SJCRH30 (cell line): ENCODE measurements at regions not wholly inside any gene's neighbourhood (a gene's known extent, or its start where the extent isn't known, plus 50 kb on each side); places are given as distances from the start of the nearest gene placed in this dataset.
"Not testable (repeated sequence)": the region's sequence is repeated elsewhere in the genome, so short reads cannot be mapped to it uniquely, and the experiment has no call there.

Experiments
- DNase-seq, 2 experiments: peaks; one replicate each; pipeline ENCODE4 v3.0.0-alpha.2; 2015 to 2020
- H3K27ac ChIP-seq: fragments of 250-450 bp; sonication (Bioruptor Pico); 2 replicates; pipeline ENCODE4 v1.5.1; 2020; ENCODE audit warnings: mild to moderate bottlenecking, moderate library complexity
- H3K27me3 ChIP-seq: fragments of 250-450 bp; sonication (Bioruptor Pico); 2 replicates; pipeline ENCODE4 v1.5.1; 2020; ENCODE audit warnings: mild to moderate bottlenecking, moderate library complexity
- H3K36me3 ChIP-seq: fragments of 250-450 bp; sonication (Bioruptor Pico); 2 replicates; pipeline ENCODE4 v1.5.1; 2020; ENCODE audit warnings: mild to moderate bottlenecking, moderate library complexity
- H3K4me1 ChIP-seq: fragments of 250-450 bp; sonication (Bioruptor Pico); 2 replicates; pipeline ENCODE4 v1.5.1; 2020; ENCODE audit warnings: mild to moderate bottlenecking, moderate library complexity
- H3K4me3 ChIP-seq: fragments of 250-450 bp; sonication (Bioruptor Pico); 2 replicates; pipeline ENCODE4 v1.5.1; 2020; ENCODE audit warnings: mild to moderate bottlenecking, moderate library complexity
- H3K9me3 ChIP-seq: fragments of 250-450 bp; sonication (Bioruptor Pico); replicated peaks from 2 replicates; pipeline ENCODE4 v1.5.1; 2020; ENCODE audit warnings: mild to moderate bottlenecking, moderate library complexity

- no peak overlapping the region for H3K4me3 ChIP-seq
- H3K27me3 ChIP-seq = no peaks in the 10 kb centered on the region
- H3K36me3 ChIP-seq = no peaks in the 10 kb centered on the region
- no peak for DNase-seq
- no peaks in the 10 kb centered on the region for H3K4me1 ChIP-seq
- H3K9me3 ChIP-seq = no peaks in the 10 kb centered on the region
- H3K27ac ChIP-seq = no peak overlapping the region
Observed at GRCh38 chr3:20846066-20846465, 660.1 kb upstream of the SGO1 start.

- Histone ChIP-seq H3K36me3 (no peaks in the 10 kb centered on the region), H3K27me3 (no peaks in the 10 kb centered on the region), H3K27ac (no peak overlapping the region), H3K4me3 (no peak overlapping the region), H3K9me3 (no peaks in the 10 kb centered on the region), H3K4me1 (no peaks in the 10 kb centered on the region)
- no peak for DNase-seq
Observed at GRCh38 chr3:20844851-20845250, 658.8 kb upstream of the SGO1 start.

- Histone ChIP-seq H3K4me3 (no peak overlapping the region), H3K4me1 (no peaks in the 10 kb centered on the region), H3K27me3 (no peaks in the 10 kb centered on the region), H3K27ac (no peak overlapping the region), H3K9me3 (no peaks in the 10 kb centered on the region), H3K36me3 (no peaks in the 10 kb centered on the region)
- no peak for DNase-seq
Observed at GRCh38 chr3:20842594-20843436, 656.8 kb upstream of the SGO1 start.

GRCh38 chr3:20842002-20842401 lies 656.0 kb upstream of the SGO1 start:
- Histone ChIP-seq H3K4me1 (no peaks in the 10 kb centered on the region), H3K9me3 (no peaks in the 10 kb centered on the region), H3K36me3 (no peaks in the 10 kb centered on the region), H3K27me3 (no peaks in the 10 kb centered on the region), H3K27ac (no peak overlapping the region), H3K4me3 (no peak overlapping the region)
- DNase-seq = no peak

GRCh38 chr3:20837676-20838302 lies 651.8 kb upstream of the SGO1 start:
- no peaks in the 10 kb centered on the region for H3K27me3 ChIP-seq
- no peak overlapping the region for H3K4me3 ChIP-seq
- no peaks in the 10 kb centered on the region for H3K9me3 ChIP-seq
- no peaks in the 10 kb centered on the region for H3K4me1 ChIP-seq
- H3K36me3 ChIP-seq = no peaks in the 10 kb centered on the region
- no peak overlapping the region for H3K27ac ChIP-seq
- DNase-seq = no peak

- no peak for DNase-seq
Observed at GRCh38 chr3:20836801-20837200, 650.8 kb upstream of the SGO1 start.

GRCh38 chr3:20832963-20833362 lies 647.0 kb upstream of the SGO1 start:
- Histone ChIP-seq H3K4me3 (no peak overlapping the region), H3K9me3 (no peaks in the 10 kb centered on the region), H3K27ac (no peak overlapping the region), H3K36me3 (no peaks in the 10 kb centered on the region), H3K27me3 (no peaks in the 10 kb centered on the region), H3K4me1 (no peaks in the 10 kb centered on the region)
- DNase-seq = no peak

More at GRCh38 chr3:20836801-20837200, 650.8 kb upstream of the SGO1 start:
- H3K36me3 ChIP-seq = no peaks in the 10 kb centered on the region
- H3K4me3 ChIP-seq = no peak overlapping the region
- H3K9me3 ChIP-seq = no peaks in the 10 kb centered on the region
- H3K4me1 ChIP-seq = no peaks in the 10 kb centered on the region
- no peaks in the 10 kb centered on the region for H3K27me3 ChIP-seq
- H3K27ac ChIP-seq = no peak overlapping the region

GRCh38 chr3:20822251-20822650 lies 636.2 kb upstream of the SGO1 start:
- Histone ChIP-seq H3K36me3 (no peaks in the 10 kb centered on the region), H3K4me1 (no peaks in the 10 kb centered on the region), H3K9me3 (no peaks in the 10 kb centered on the region), H3K27me3 (no peaks in the 10 kb centered on the region), H3K27ac (no peak overlapping the region), H3K4me3 (no peak overlapping the region)
- no peak for DNase-seq

- DNase-seq, H3K27ac ChIP-seq, H3K4me1 ChIP-seq, H3K4me3 ChIP-seq, H3K36me3 ChIP-seq, H3K9me3 ChIP-seq, H3K27me3 ChIP-seq: not testable (repeated sequence)
Observed at GRCh38 chr3:20820872-20821271, 634.9 kb upstream of the SGO1 start.

GRCh38 chr3:20811631-20812030 lies 625.6 kb upstream of the SGO1 start:
- no peak for DNase-seq
- H3K4me1 ChIP-seq = no peaks in the 10 kb centered on the region
- no peaks in the 10 kb centered on the region for H3K36me3 ChIP-seq
- no peaks in the 10 kb centered on the region for H3K9me3 ChIP-seq
- H3K4me3 ChIP-seq = no peak overlapping the region
- no peak overlapping the region for H3K27ac ChIP-seq
- no peaks in the 10 kb centered on the region for H3K27me3 ChIP-seq

- Histone ChIP-seq H3K36me3 (no peaks in the 10 kb centered on the region), H3K4me3 (no peak overlapping the region), H3K27ac (no peak overlapping the region), H3K4me1 (no peaks in the 10 kb centered on the region), H3K9me3 (no peaks in the 10 kb centered on the region), H3K27me3 (no peaks in the 10 kb centered on the region)
- no peak for DNase-seq
Observed at GRCh38 chr3:20811006-20811405, 625.0 kb upstream of the SGO1 start.

GRCh38 chr3:20810555-20810954 lies 624.5 kb upstream of the SGO1 start:
- Histone ChIP-seq H3K27me3 (no peaks in the 10 kb centered on the region), H3K36me3 (no peaks in the 10 kb centered on the region), H3K27ac (no peak overlapping the region), H3K4me3 (no peak overlapping the region), H3K9me3 (no peaks in the 10 kb centered on the region), H3K4me1 (no peaks in the 10 kb centered on the region)
- no peak for DNase-seq

- no peaks in the 10 kb centered on the region for H3K27me3 ChIP-seq
- DNase-seq = no peak
- no peaks in the 10 kb centered on the region for H3K36me3 ChIP-seq
- H3K9me3 ChIP-seq = no peaks in the 10 kb centered on the region
- H3K27ac ChIP-seq = no peak overlapping the region
- H3K4me1 ChIP-seq = no peaks in the 10 kb centered on the region
- no peak overlapping the region for H3K4me3 ChIP-seq
Observed at GRCh38 chr3:20809356-20809755, 623.4 kb upstream of the SGO1 start.

- no peaks in the 10 kb centered on the region for H3K4me1 ChIP-seq
- no peaks in the 10 kb centered on the region for H3K27me3 ChIP-seq
- no peak for DNase-seq
- H3K27ac ChIP-seq = no peak overlapping the region
- H3K9me3 ChIP-seq = no peaks in the 10 kb centered on the region
- no peaks in the 10 kb centered on the region for H3K36me3 ChIP-seq
- no peak overlapping the region for H3K4me3 ChIP-seq
Observed at GRCh38 chr3:20808864-20809263, 622.9 kb upstream of the SGO1 start.

- Histone ChIP-seq H3K27me3 (no peaks in the 10 kb centered on the region), H3K9me3 (no peaks in the 10 kb centered on the region), H3K4me3 (no peak overlapping the region), H3K27ac (no peak overlapping the region), H3K36me3 (no peaks in the 10 kb centered on the region), H3K4me1 (no peaks in the 10 kb centered on the region)
- no peak for DNase-seq
Observed at GRCh38 chr3:20798666-20799065, 612.7 kb upstream of the SGO1 start.

- DNase-seq = no peak
- Histone ChIP-seq H3K27ac (no peak overlapping the region), H3K9me3 (no peaks in the 10 kb centered on the region), H3K36me3 (no peaks in the 10 kb centered on the region), H3K27me3 (no peaks in the 10 kb centered on the region), H3K4me1 (no peaks in the 10 kb centered on the region), H3K4me3 (no peak overlapping the region)
Observed at GRCh38 chr3:20787005-20787404, 601.0 kb upstream of the SGO1 start.
